Nephron (organoid): ENCODE measurements at regions not wholly inside any gene's neighbourhood (a gene's known extent, or its start where the extent isn't known, plus 50 kb on each side); places are given as distances from the start of the nearest gene placed in this dataset.

Experiments
- H3K27ac Mint-ChIP-seq, 3 experiments: 2 replicates each; pipeline ENCODE4 v1.8.0; 2020; ENCODE audit warnings: mixed read lengths in 3 of 3, mild to moderate bottlenecking in 2 of 3, moderate library complexity in 1 of 3
- H3K27me3 Mint-ChIP-seq: 2 replicates; pipeline ENCODE4 v1.8.0; 2021; ENCODE audit warnings: low read depth, mild to moderate bottlenecking, moderate library complexity, mixed read lengths
- H3K36me3 Mint-ChIP-seq: 2 replicates; pipeline ENCODE4 v1.8.0; 2020; ENCODE audit warnings: low read depth, mixed read lengths
- H3K4me1 Mint-ChIP-seq: 2 replicates; pipeline ENCODE4 v1.8.0; 2020; ENCODE audit warnings: mixed read lengths
- H3K4me3 Mint-ChIP-seq, 3 experiments: 2 replicates each; pipeline ENCODE4 v1.8.0; 2020; ENCODE audit warnings: mild to moderate bottlenecking in 3 of 3, mixed read lengths in 3 of 3, moderate library complexity in 2 of 3
- H3K9me3 Mint-ChIP-seq: 2 replicates; pipeline ENCODE4 v1.8.0; 2020; ENCODE audit warnings: mixed read lengths
- CTCF ChIP-seq, 3 experiments: fragments of 200-600 bp; sonication (generic); IDR thresholded peaks; one replicate each; pipeline ENCODE4 v1.5.0; 2021; ENCODE audit warnings: antibody characterized with exemption in 3 of 3; ENCODE audit not compliant: unreplicated experiment in 3 of 3

GRCh38 chr11:41609511-41609910 is 150.1 kb upstream of the LRRC4C start:
- Mint-ChIP-seq H3K36me3 (no peaks in the 10 kb centered on the region), H3K4me3 (no peak overlapping the region), H3K4me1 (no peaks in the 10 kb centered on the region), H3K27me3 (no peaks in the 10 kb centered on the region), H3K9me3 (no peaks in the 10 kb centered on the region), H3K27ac (no peak overlapping the region)
- no peak for TF ChIP-seq CTCF (IDR thresholded peaks at IDR 0.05; ENCODE audit: unreplicated experiment in 3 of 3)

GRCh38 chr11:41612415-41612814 is 153.0 kb upstream of the LRRC4C start:
- Mint-ChIP-seq H3K36me3 (no peaks in the 10 kb centered on the region), H3K27ac (no peak overlapping the region), H3K4me3 (no peak overlapping the region), H3K27me3 (no peaks in the 10 kb centered on the region), H3K4me1 (no peaks in the 10 kb centered on the region), H3K9me3 (peaks cover 7% of the 10 kb centered on the region)
- TF ChIP-seq CTCF (IDR thresholded peaks at IDR 0.05; ENCODE audit: unreplicated experiment in 3 of 3) = peak; percentile 21 to 33 (median 31)

- no peaks in the 10 kb centered on the region for H3K27me3 Mint-ChIP-seq
- no peak overlapping the region for H3K27ac Mint-ChIP-seq
- H3K9me3 Mint-ChIP-seq = peaks cover 7% of the 10 kb centered on the region
- H3K4me1 Mint-ChIP-seq = no peaks in the 10 kb centered on the region
- no peak overlapping the region for H3K4me3 Mint-ChIP-seq
- TF ChIP-seq CTCF (IDR thresholded peaks at IDR 0.05; ENCODE audit: unreplicated experiment in 3 of 3) = no peak
- H3K36me3 Mint-ChIP-seq = no peaks in the 10 kb centered on the region
Observed at GRCh38 chr11:41613326-41613725, 153.9 kb upstream of the LRRC4C start.

GRCh38 chr11:41622707-41623359 is 163.4 kb upstream of the LRRC4C start:
- Mint-ChIP-seq H3K9me3 (peaks cover 2% of the 10 kb centered on the region), H3K4me3 (no peak overlapping the region), H3K27me3 (no peaks in the 10 kb centered on the region), H3K27ac (no peak overlapping the region), H3K36me3 (no peaks in the 10 kb centered on the region), H3K4me1 (no peaks in the 10 kb centered on the region)
- no peak for TF ChIP-seq CTCF (IDR thresholded peaks at IDR 0.05; ENCODE audit: unreplicated experiment in 3 of 3)

GRCh38 chr11:41659985-41660384 is 200.5 kb upstream of the LRRC4C start:
- Mint-ChIP-seq H3K9me3 (peaks cover 2% of the 10 kb centered on the region), H3K27ac (no peak overlapping the region), H3K27me3 (peaks cover 4% of the 10 kb centered on the region)

More at GRCh38 chr11:41659985-41660384, 200.5 kb upstream of the LRRC4C start:
- TF ChIP-seq CTCF (IDR thresholded peaks at IDR 0.05; ENCODE audit: unreplicated experiment in 3 of 3) = no peak
- Mint-ChIP-seq H3K36me3 (no peaks in the 10 kb centered on the region), H3K4me1 (peaks cover 4% of the 10 kb centered on the region), H3K4me3 (no peak overlapping the region)
